ENCODE measurements at regions not wholly inside any gene's neighbourhood (a gene's known extent, or its start where the extent isn't known, plus 50 kb on each side); places are given as distances from the start of the nearest gene placed in this dataset.

DNA sequence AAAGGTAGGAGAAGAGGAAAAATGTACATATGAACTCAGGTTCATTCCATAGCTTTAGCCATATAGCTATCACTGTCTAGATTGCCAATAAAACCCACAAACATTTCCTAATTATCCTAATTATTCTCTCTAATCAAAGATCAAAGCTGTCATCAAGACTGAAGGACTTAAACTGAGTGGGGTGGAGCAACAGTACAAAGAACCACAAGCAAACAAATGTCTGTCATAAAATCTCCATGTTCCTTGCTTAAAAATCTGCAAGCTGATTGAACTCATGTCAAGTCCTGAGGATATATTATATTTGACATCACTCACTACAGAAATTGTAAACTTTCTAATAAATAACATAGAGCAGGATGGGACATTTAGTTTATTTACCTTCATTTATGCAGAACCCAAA lies 315.9 kb downstream of the SNX13 start:
- TF ChIP-seq, protein P1, sequence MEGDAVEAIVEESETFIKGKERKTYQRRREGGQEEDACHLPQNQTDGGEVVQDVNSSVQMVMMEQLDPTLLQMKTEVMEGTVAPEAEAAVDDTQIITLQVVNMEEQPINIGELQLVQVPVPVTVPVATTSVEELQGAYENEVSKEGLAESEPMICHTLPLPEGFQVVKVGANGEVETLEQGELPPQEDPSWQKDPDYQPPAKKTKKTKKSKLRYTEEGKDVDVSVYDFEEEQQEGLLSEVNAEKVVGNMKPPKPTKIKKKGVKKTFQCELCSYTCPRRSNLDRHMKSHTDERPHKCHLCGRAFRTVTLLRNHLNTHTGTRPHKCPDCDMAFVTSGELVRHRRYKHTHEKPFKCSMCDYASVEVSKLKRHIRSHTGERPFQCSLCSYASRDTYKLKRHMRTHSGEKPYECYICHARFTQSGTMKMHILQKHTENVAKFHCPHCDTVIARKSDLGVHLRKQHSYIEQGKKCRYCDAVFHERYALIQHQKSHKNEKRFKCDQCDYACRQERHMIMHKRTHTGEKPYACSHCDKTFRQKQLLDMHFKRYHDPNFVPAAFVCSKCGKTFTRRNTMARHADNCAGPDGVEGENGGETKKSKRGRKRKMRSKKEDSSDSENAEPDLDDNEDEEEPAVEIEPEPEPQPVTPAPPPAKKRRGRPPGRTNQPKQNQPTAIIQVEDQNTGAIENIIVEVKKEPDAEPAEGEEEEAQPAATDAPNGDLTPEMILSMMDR (conservative IDR thresholded peaks at IDR 0.05), result no peak
- no peak for TF ChIP-seq ZFX (IDR thresholded peaks at IDR 0.05)
